ENCODE measurements at regions not wholly inside any gene's neighbourhood (a gene's known extent, or its start where the extent isn't known, plus 50 kb on each side); places are given as distances from the start of the nearest gene placed in this dataset.

GRCh38 chr13:19103140-19103539 lies 78.5 kb downstream of the TUBA3C start:
- ATAC-seq (no peak), FAIRE-seq (no peak), DNase-seq (ENCODE audit: low read depth, low spot score) (no peak)
- Histone ChIP-seq H3K4me3 (no peak overlapping the region), H3K27ac (ENCODE audit: control insufficient read depth, insufficient read depth) (no peak overlapping the region), H3K79me2 (ENCODE audit: control insufficient read depth, insufficient read depth, low read length) (no peaks in the 10 kb centered on the region), H3K4me1 (ENCODE audit: control insufficient read depth, insufficient read depth, low read length) (no peaks in the 10 kb centered on the region), H3K27me3 (replicated peaks in 1 of 2; ENCODE audit: control insufficient read depth in 2 of 2, insufficient read depth in 2 of 2, low read length in 1 of 2) (no peaks in the 10 kb centered on the region), H3K9me3 (replicated peaks; ENCODE audit: control insufficient read depth, insufficient read depth, low read length) (no peaks in the 10 kb centered on the region), H4K20me1 (ENCODE audit: control insufficient read depth, insufficient read depth) (no peaks in the 10 kb centered on the region), H3K4me2 (ENCODE audit: control insufficient read depth, insufficient read depth) (no peak overlapping the region), H3K9ac (ENCODE audit: control insufficient read depth, insufficient read depth, low read length) (no peak overlapping the region), H3K36me3 (ENCODE audit: control insufficient read depth in 2 of 2, insufficient read depth in 2 of 2, low read length in 1 of 2) (no peaks in the 10 kb centered on the region), H2AFZ (ENCODE audit: control insufficient read depth, low read depth, low read length) (no peak overlapping the region)
- in situ Hi-C loops (cut with MboI): no loop called here
- CTCF ChIA-PET: no interaction called here
- intact Hi-C loops (cut with micrococcal nuclease; ENCODE audit: unreplicated experiment): no loop called here
- RAD21 ChIA-PET (ENCODE audit: unreplicated experiment): no interaction called here
- SMC1A ChIA-PET (ENCODE audit: uncharacterized antibody, unreplicated experiment): no interaction called here
- BruUV-seq (replicated peaks): no TSS peak
- POLR2A ChIA-PET: no interaction called here
- no peak for TF ChIP-seq HCFC1 (IDR thresholded peaks at IDR 0.05; ENCODE audit: low read length)
- no peak for TF ChIP-seq SMC3 (IDR thresholded peaks at IDR 0.05; ENCODE audit: borderline replicate concordance, low read length)
- TF ChIP-seq, protein P1, sequence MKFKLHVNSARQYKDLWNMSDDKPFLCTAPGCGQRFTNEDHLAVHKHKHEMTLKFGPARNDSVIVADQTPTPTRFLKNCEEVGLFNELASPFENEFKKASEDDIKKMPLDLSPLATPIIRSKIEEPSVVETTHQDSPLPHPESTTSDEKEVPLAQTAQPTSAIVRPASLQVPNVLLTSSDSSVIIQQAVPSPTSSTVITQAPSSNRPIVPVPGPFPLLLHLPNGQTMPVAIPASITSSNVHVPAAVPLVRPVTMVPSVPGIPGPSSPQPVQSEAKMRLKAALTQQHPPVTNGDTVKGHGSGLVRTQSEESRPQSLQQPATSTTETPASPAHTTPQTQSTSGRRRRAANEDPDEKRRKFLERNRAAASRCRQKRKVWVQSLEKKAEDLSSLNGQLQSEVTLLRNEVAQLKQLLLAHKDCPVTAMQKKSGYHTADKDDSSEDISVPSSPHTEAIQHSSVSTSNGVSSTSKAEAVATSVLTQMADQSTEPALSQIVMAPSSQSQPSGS (IDR thresholded peaks at IDR 0.05; ENCODE audit: low read length): no peak
- no peak for TF ChIP-seq EED (IDR thresholded peaks at IDR 0.05; ENCODE audit: low read depth)
- TF ChIP-seq POLR2AphosphoS2 (IDR thresholded peaks at IDR 0.05; ENCODE audit: low read depth, low read length): no peak
- TF ChIP-seq ZSCAN29 (IDR thresholded peaks at IDR 0.05): no peak

DNA sequence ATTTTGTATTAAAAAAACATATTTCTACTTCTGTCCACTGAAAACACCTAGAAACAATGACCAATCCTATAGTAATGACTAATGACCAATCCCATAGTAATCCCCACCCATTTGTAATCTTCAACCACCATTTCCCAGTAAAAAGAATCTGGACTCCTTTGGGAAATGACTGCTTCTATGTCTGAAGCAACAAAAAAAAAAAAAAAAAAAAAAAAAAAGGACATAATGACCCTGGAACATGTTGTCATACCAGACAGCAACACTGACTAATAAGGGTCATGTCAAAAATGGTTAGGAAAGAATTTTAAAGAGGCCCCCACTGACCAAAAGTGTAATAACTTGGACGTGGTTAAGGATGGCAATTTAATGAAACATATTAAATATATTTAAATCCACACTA lies 88.3 kb downstream of the TUBA3C start:
- H3K36me3 ChIP-seq (ENCODE audit: control insufficient read depth in 2 of 2, insufficient read depth in 2 of 2, low read length in 1 of 2): no peaks in the 10 kb centered on the region
- ChIA-PET CTCF (no interaction called here), SMC1A (ENCODE audit: uncharacterized antibody, unreplicated experiment) (no interaction called here), RAD21 (ENCODE audit: unreplicated experiment) (no interaction called here), POLR2A (no interaction called here)
- intact Hi-C loops (cut with micrococcal nuclease; ENCODE audit: unreplicated experiment) (no loop called here), in situ Hi-C loops (cut with MboI) (no loop called here)
- no peaks in the 10 kb centered on the region for H3K79me2 ChIP-seq (ENCODE audit: control insufficient read depth, insufficient read depth, low read length)
- WGBS (ENCODE audit: insufficient coverage, insufficient replicate concordance, low lambda C conversion rate, missing lambda C conversion rate): 6% methylated on average over 1 of the region's 1 CpG
- H3K4me1 ChIP-seq (ENCODE audit: control insufficient read depth, insufficient read depth, low read length): no peaks in the 10 kb centered on the region
- ATAC-seq: no peak
- no peak overlapping the region for H3K4me3 ChIP-seq
- H4K20me1 ChIP-seq (ENCODE audit: control insufficient read depth, insufficient read depth): no peaks in the 10 kb centered on the region
- no peak overlapping the region for H3K9ac ChIP-seq (ENCODE audit: control insufficient read depth, insufficient read depth, low read length)
- TF ChIP-seq POLR2A (IDR thresholded peaks at IDR 0.05; ENCODE audit: low read depth, low read length) (no peak), NFIC (IDR thresholded peaks at IDR 0.05; ENCODE audit: low read depth, low read length) (no peak), YY1 (IDR thresholded peaks at IDR 0.05; ENCODE audit: low read depth, low read length) (no peak), BRCA1 (IDR thresholded peaks at IDR 0.05; ENCODE audit: low read depth, low read length) (no peak), RCOR1 (conservative IDR thresholded peaks at IDR 0.05; ENCODE audit: low read depth, low read length) (no peak), MTA2 (IDR thresholded peaks at IDR 0.05; ENCODE audit: low read depth) (no peak), STAT3 (IDR thresholded peaks at IDR 0.05; ENCODE audit: low read depth, low read length) (no peak), STAT1 (conservative IDR thresholded peaks at IDR 0.05) (no peak), EP300 (IDR thresholded peaks at IDR 0.05; ENCODE audit: borderline replicate concordance in 1 of 2, control insufficient read depth in 1 of 2, low read depth in 2 of 2, low read length in 2 of 2) (no peak)
- H3K4me2 ChIP-seq (ENCODE audit: control insufficient read depth, insufficient read depth): no peak overlapping the region
- no peak overlapping the region for H3K27ac ChIP-seq (ENCODE audit: control insufficient read depth, insufficient read depth)
- no peak for DNase-seq (ENCODE audit: low read depth, low spot score)
- peaks cover 1% of the 10 kb centered on the region; the same call in 1 of the 3 replicates for H3K9me3 ChIP-seq (replicated peaks; ENCODE audit: control insufficient read depth, insufficient read depth, low read length)
- BruUV-seq (replicated peaks): no TSS peak
- no peak for FAIRE-seq
- no peak overlapping the region for H2AFZ ChIP-seq (ENCODE audit: control insufficient read depth, low read depth, low read length)
- H3K27me3 ChIP-seq (replicated peaks in 1 of 2; ENCODE audit: control insufficient read depth in 2 of 2, insufficient read depth in 2 of 2, low read length in 1 of 2): no peaks in the 10 kb centered on the region

Measured in GM12878 (cell line).